ENCODE measurements at regions not wholly inside any gene's neighbourhood (a gene's known extent, or its start where the extent isn't known, plus 50 kb on each side); places are given as distances from the start of the nearest gene placed in this dataset.

- no peak for DNase-seq (ENCODE audit: low read depth)
- Histone ChIP-seq H3K27me3 (ENCODE audit: control insufficient read depth, insufficient read depth, low read length) (no peaks in the 10 kb centered on the region), H3K36me3 (ENCODE audit: control insufficient read depth, insufficient read depth, low read length) (no peaks in the 10 kb centered on the region), H3K4me3 (ENCODE audit: low read depth, low read length) (no peak overlapping the region)
- no peak for TF ChIP-seq CTCF (IDR thresholded peaks at IDR 0.05; ENCODE audit: insufficient read depth, low read length, poor library complexity, severe bottlenecking)
Measured at GRCh38 chr4:31230594-31230993, 510.4 kb downstream of the PCDH7 start.

- Histone ChIP-seq H3K27me3 (ENCODE audit: control insufficient read depth, insufficient read depth, low read length) (no peaks in the 10 kb centered on the region), H3K4me3 (ENCODE audit: low read depth, low read length) (no peak overlapping the region), H3K36me3 (ENCODE audit: control insufficient read depth, insufficient read depth, low read length) (no peaks in the 10 kb centered on the region)
- TF ChIP-seq CTCF (IDR thresholded peaks at IDR 0.05; ENCODE audit: insufficient read depth, low read length, poor library complexity, severe bottlenecking): no peak
- DNase-seq (ENCODE audit: low read depth): no peak
Measured at GRCh38 chr4:31234494-31234893, 514.3 kb downstream of the PCDH7 start.

GRCh38 chr4:31234901-31235300 lies 514.7 kb downstream of the PCDH7 start:
- TF ChIP-seq CTCF (IDR thresholded peaks at IDR 0.05; ENCODE audit: insufficient read depth, low read length, poor library complexity, severe bottlenecking): no peak
- H3K36me3 ChIP-seq (ENCODE audit: control insufficient read depth, insufficient read depth, low read length): no peaks in the 10 kb centered on the region
- no peak for DNase-seq (ENCODE audit: low read depth)
- H3K27me3 ChIP-seq (ENCODE audit: control insufficient read depth, insufficient read depth, low read length): no peaks in the 10 kb centered on the region
- no peak overlapping the region for H3K4me3 ChIP-seq (ENCODE audit: low read depth, low read length)

- Histone ChIP-seq H3K36me3 (ENCODE audit: control insufficient read depth, insufficient read depth, low read length) (no peaks in the 10 kb centered on the region), H3K4me3 (ENCODE audit: low read depth, low read length) (no peak overlapping the region), H3K27me3 (ENCODE audit: control insufficient read depth, insufficient read depth, low read length) (no peaks in the 10 kb centered on the region)
- TF ChIP-seq CTCF (IDR thresholded peaks at IDR 0.05; ENCODE audit: insufficient read depth, low read length, poor library complexity, severe bottlenecking): no peak
- DNase-seq (ENCODE audit: low read depth): no peak
Measured at GRCh38 chr4:31236020-31236638, 516.0 kb downstream of the PCDH7 start.

DNA sequence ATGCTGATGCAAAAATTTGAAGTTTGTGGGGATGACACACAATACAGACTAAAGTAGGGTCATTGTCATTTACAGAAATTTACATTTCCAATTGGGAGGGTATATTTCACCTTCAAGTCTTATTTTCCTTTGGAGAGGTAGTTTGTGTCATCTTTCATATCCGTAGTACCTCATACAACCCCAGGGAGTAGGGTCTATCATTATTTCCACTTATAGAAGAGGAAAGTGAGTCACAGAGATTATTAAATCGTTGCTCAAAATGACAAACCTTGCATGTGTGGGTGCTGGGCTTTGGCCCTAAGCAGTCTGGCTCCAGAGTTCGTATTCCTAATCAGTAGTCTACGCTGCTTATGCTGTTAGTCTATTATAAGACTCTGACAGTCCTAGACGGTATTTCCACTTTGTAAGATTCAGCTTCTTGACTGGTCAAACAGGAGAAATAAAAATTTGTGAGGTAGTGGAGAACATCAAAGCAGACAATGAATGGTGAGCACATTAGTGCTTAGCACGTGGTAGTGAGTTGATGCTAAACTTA lies 516.5 kb downstream of the PCDH7 start:
- Histone ChIP-seq H3K36me3 (ENCODE audit: control insufficient read depth, insufficient read depth, low read length) (no peaks in the 10 kb centered on the region), H3K4me3 (ENCODE audit: low read depth, low read length) (no peak overlapping the region), H3K27me3 (ENCODE audit: control insufficient read depth, insufficient read depth, low read length) (no peaks in the 10 kb centered on the region)
- no peak for TF ChIP-seq CTCF (IDR thresholded peaks at IDR 0.05; ENCODE audit: insufficient read depth, low read length, poor library complexity, severe bottlenecking)
- DNase-seq (ENCODE audit: low read depth): no peak

GRCh38 chr4:31237233-31237632 lies 517.1 kb downstream of the PCDH7 start:
- no peaks in the 10 kb centered on the region for H3K27me3 ChIP-seq (ENCODE audit: control insufficient read depth, insufficient read depth, low read length)
- H3K36me3 ChIP-seq (ENCODE audit: control insufficient read depth, insufficient read depth, low read length): no peaks in the 10 kb centered on the region
- H3K4me3 ChIP-seq (ENCODE audit: low read depth, low read length): no peak overlapping the region
- no peak for DNase-seq (ENCODE audit: low read depth)
- TF ChIP-seq CTCF (IDR thresholded peaks at IDR 0.05; ENCODE audit: insufficient read depth, low read length, poor library complexity, severe bottlenecking): no peak

Data from kidney epithelial cell (primary cell).